ENCODE measurements at regions not wholly inside any gene's neighbourhood (a gene's known extent, or its start where the extent isn't known, plus 50 kb on each side); places are given as distances from the start of the nearest gene placed in this dataset.

GRCh38 chr16:86987746-86988670, 329.2 kb downstream of the C16orf95 start:
- DNase-seq (ENCODE audit: low read depth): no peak
- no peak overlapping the region for H3K4me3 ChIP-seq (ENCODE audit: low read depth, low read length)

GRCh38 chr16:86988920-86989696, 328.1 kb downstream of the C16orf95 start:
- no peak overlapping the region for H3K4me3 ChIP-seq (ENCODE audit: low read depth, low read length)
- no peak for DNase-seq (ENCODE audit: low read depth)

GRCh38 chr16:86990451-86990850, 326.7 kb downstream of the C16orf95 start:
- no peak for DNase-seq (ENCODE audit: low read depth)
- no peak overlapping the region for H3K4me3 ChIP-seq (ENCODE audit: low read depth, low read length)

- no peak overlapping the region for H3K4me3 ChIP-seq (ENCODE audit: low read depth, low read length)
- no peak for DNase-seq (ENCODE audit: low read depth)
Measured at GRCh38 chr16:86991679-86992078, 325.5 kb downstream of the C16orf95 start.

GRCh38 chr16:86992587-86992986, 324.6 kb downstream of the C16orf95 start:
- no peak overlapping the region for H3K4me3 ChIP-seq (ENCODE audit: low read depth, low read length)
- DNase-seq (ENCODE audit: low read depth): no peak

- no peak for DNase-seq (ENCODE audit: low read depth)
- H3K4me3 ChIP-seq (ENCODE audit: low read depth, low read length): no peak overlapping the region
Measured at GRCh38 chr16:86993426-86994110, 323.6 kb downstream of the C16orf95 start.

- no peak overlapping the region for H3K4me3 ChIP-seq (ENCODE audit: low read depth, low read length)
- DNase-seq (ENCODE audit: low read depth): no peak
Measured at GRCh38 chr16:86994215-86994614, 323.0 kb downstream of the C16orf95 start.

GRCh38 chr16:86994651-86995171, 322.5 kb downstream of the C16orf95 start:
- H3K4me3 ChIP-seq (ENCODE audit: low read depth, low read length): peak overlapping the region; percentile 10
- DNase-seq (ENCODE audit: low read depth): peak; percentile 89

- DNase-seq (ENCODE audit: low read depth): no peak
- H3K4me3 ChIP-seq (ENCODE audit: low read depth, low read length): no peak overlapping the region
Measured at GRCh38 chr16:86995456-86995855, 321.7 kb downstream of the C16orf95 start.

GRCh38 chr16:86996081-86996480, 321.1 kb downstream of the C16orf95 start:
- H3K4me3 ChIP-seq (ENCODE audit: low read depth, low read length): no peak overlapping the region
- no peak for DNase-seq (ENCODE audit: low read depth)

GRCh38 chr16:86997058-86997457, 320.1 kb downstream of the C16orf95 start:
- DNase-seq (ENCODE audit: low read depth): no peak
- no peak overlapping the region for H3K4me3 ChIP-seq (ENCODE audit: low read depth, low read length)

- DNase-seq (ENCODE audit: low read depth): no peak
- H3K4me3 ChIP-seq (ENCODE audit: low read depth, low read length): no peak overlapping the region
Measured at GRCh38 chr16:86998196-86999001, 318.8 kb downstream of the C16orf95 start.

GRCh38 chr16:87000001-87000400, 317.2 kb downstream of the C16orf95 start:
- H3K4me3 ChIP-seq (ENCODE audit: low read depth, low read length): no peak overlapping the region
- DNase-seq (ENCODE audit: low read depth): no peak

GRCh38 chr16:87002717-87003413, 314.3 kb downstream of the C16orf95 start:
- H3K4me3 ChIP-seq (ENCODE audit: low read depth, low read length): no peak overlapping the region
- DNase-seq (ENCODE audit: low read depth): peak; percentile 72

- H3K4me3 ChIP-seq (ENCODE audit: low read depth, low read length): no peak overlapping the region
- DNase-seq (ENCODE audit: low read depth): no peak
Measured at GRCh38 chr16:87003414-87003755, 313.8 kb downstream of the C16orf95 start.

- no peak overlapping the region for H3K4me3 ChIP-seq (ENCODE audit: low read depth, low read length)
Measured at GRCh38 chr16:87006021-87006420, 311.2 kb downstream of the C16orf95 start.

GRCh38 chr16:87006789-87007745, 310.1 kb downstream of the C16orf95 start:
- peak; percentile 50 for DNase-seq (ENCODE audit: low read depth)
- no peak overlapping the region for H3K4me3 ChIP-seq (ENCODE audit: low read depth, low read length)

More at GRCh38 chr16:87006021-87006420, 311.2 kb downstream of the C16orf95 start:
- DNase-seq (ENCODE audit: low read depth): no peak

Data from skeletal muscle cell (primary cell).